Medulla oblongata (tissue), 1 donor: ENCODE measurements at regions not wholly inside any gene's neighbourhood (a gene's known extent, or its start where the extent isn't known, plus 50 kb on each side); places are given as distances from the start of the nearest gene placed in this dataset.
A peak's percentile ranks its signal among the peaks of the same experiment; 100 is the strongest.

Experiments used
- DNase-seq: peaks from one replicate; pipeline ENCODE4 v3.0.0-alpha.2; 2015; ENCODE audit errors: extremely low spot score

DNA sequence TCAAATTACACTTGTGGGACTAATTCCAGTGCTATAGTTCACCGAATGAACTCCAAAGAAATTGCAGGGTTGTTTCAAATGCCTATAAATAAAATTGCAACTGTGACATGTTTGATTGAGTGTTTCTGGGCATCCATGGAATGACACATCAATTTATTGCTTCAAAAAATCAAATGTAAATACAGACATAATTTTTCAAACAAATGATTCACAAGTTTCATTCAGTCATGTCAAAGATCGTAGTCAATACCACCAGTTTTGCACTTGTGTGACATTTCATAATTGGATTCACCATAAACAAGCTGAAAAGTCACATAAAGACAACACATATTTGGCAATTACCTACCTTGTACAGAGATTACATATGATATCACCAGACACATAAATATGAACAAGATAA, 350.8 kb downstream of the CDH2 start:
- no peak for DNase-seq

- no peak for DNase-seq
Observed at GRCh38 chr18:27825689-27826088, 351.2 kb downstream of the CDH2 start.

DNA sequence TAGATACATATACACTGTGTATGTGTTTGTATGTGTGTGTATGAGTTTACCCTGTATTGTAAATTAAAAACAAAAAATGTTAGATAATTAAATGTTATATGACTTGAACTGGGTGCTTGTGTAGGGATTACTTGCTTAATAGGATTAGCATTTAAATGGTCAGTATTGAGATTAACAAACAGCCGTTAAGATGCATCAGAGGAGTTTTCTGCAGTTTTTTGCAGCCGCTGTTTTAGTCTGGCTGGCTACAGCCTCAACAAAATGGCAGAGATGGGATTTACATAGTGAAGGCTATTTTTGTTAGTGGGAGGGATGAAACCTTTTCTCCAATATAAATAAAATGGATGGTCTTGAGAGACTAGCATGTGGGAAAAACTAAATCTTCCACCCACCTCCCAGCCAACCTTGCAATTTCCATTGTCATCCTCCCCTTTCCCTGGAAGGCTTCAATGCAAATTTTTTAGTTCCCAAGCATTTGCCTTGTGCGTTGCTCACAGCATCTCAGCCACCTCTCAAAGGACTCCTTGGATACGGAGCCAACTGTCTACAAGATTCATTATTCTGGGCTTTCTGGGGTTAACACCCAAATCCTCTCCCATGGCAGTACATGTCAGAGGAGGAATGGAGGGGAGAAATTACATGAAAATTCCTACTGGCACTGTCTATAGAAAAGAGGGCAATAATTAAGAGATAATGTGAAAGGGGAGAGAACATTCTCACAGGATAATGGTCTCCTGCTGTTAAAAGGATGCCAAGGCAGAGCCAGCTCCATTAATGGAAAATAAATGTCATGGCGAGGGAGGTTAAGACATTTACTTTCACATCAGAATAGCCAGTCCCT, 351.9 kb downstream of the CDH2 start:
- DNase-seq = no peak

GRCh38 chr18:27824275-27824674, 352.7 kb downstream of the CDH2 start:
- no peak for DNase-seq

DNA sequence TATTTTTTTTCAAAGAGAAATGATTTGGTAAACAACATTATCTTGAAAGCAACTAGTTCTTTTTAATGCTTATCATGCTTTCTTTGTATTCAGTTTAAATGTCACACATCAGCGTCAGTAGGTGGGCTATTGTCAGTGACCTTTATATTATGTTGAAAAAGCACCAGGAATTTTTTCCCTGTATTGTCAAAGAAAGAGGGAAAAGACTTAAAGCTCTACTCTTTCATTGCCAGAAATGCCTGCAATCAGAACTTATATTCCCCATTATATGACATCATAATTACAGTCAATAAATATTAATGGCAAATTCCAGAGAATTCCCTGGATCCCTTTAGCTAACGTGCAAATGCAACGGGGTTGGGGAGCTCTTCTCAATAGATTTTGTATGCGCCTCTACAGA, 353.9 kb downstream of the CDH2 start:
- DNase-seq = no peak

DNA sequence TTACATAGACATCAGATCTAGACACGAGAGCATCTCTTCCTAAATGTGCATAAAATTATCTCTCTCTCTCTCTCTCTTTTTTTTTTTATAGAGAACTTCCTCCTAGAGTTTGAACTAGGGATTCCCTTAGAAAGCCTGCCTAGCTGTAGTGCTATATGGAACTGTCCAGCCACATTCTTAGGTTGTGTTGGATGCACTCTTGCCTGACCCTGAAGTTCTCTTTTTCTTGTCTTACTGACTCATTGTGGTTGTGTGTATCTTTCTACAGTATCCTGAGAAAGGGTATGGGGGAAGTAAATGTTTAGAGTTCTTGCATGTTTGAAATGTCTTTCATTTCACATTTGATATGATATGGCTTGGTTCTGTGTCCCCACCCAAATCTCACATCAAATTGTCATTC, 368.2 kb downstream of the CDH2 start:
- DNase-seq = no peak

- DNase-seq = no peak
Observed at GRCh38 chr18:27803957-27804356, 373.0 kb downstream of the CDH2 start.

- DNase-seq = no peak
Observed at GRCh38 chr18:27797484-27797883, 379.4 kb downstream of the CDH2 start.

- DNase-seq = no peak
Observed at GRCh38 chr18:27794181-27794926, 382.6 kb downstream of the CDH2 start.

GRCh38 chr18:27793013-27793785, 383.7 kb downstream of the CDH2 start:
- DNase-seq = no peak

DNA sequence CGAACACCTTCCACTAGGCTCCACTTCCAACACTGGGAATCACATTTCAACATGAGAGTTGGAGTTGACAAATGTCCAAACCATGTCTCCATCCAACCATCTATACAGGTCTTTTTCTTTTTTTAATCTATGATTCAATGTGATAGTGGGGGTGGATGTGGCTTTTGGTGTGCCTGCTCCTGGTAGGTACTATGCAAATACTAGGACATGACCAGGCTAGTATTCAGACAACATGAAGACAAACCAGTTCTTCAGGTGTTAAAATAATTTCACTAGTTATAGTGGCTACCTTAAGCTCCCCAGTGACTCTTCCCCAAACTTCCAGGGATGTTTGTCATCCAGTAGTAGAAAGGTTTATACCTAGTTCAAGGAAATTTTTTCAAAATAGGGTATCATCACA, 387.5 kb downstream of the CDH2 start:
- no peak for DNase-seq

GRCh38 chr18:27787547-27787946, 389.4 kb downstream of the CDH2 start:
- no peak for DNase-seq

DNA sequence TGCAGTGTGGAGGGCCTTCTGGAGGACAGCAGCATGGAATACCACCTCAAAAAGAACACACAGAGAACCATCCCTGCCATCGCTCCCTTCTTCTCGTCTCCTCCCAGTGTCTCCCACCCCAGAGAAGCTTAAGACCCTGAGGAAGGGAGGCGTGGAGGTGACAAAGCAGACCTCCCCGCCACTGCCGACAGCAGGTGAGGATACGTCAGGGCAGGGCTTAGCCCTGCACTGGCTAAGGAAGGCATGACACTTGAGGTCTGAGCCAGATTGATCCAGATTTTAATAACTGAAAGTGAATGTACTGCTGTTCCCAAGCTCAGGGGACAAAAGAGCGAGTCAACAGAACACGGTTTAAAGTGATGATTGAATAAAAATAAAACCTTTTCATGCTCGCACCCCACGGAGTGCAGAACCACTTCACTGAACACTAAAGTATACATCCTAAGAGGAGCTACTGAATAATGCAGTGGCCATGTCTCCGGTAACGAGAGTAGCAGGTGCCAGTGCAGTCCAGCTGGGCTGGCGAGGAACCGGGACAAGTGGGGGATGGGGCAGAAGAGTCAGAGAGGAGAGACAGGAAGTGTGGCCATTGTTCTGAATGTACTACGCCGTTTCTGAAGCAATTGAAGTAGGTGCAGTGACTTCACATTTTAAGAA, 391.0 kb downstream of the CDH2 start:
- no peak for DNase-seq

GRCh38 chr18:27780061-27780745, 396.7 kb downstream of the CDH2 start:
- no peak for DNase-seq

DNA sequence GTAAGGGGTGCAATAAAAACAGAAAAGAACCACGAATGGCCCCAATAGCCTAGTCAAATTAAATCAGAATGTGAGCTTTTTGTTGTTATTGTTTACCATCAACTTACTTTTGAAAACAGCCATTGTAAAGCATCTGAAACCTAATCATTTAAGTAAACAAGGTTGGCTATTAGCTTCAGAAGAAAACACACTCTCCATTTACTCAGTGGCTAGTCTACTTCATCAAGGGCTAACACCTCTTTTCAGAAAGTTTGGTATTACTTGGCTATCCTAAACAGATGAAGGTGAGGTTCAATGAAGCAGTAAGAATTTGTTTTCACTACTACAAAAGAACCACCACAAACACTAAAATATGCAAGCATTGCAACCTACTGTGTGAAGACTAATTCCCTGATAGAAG, 398.0 kb downstream of the CDH2 start:
- no peak for DNase-seq

GRCh38 chr18:27778441-27778840, 398.5 kb downstream of the CDH2 start:
- DNase-seq = peak; percentile 12

GRCh38 chr18:27772081-27772480, 404.8 kb downstream of the CDH2 start:
- DNase-seq = no peak

- DNase-seq = no peak
Observed at GRCh38 chr18:27771571-27771970, 405.4 kb downstream of the CDH2 start.

GRCh38 chr18:27769152-27769551, 407.8 kb downstream of the CDH2 start:
- no peak for DNase-seq

GRCh38 chr18:27763936-27764335, 413.0 kb downstream of the CDH2 start:
- DNase-seq = no peak

GRCh38 chr18:27763341-27763740, 413.6 kb downstream of the CDH2 start:
- DNase-seq = no peak
